Activated B cell treated with CpG ODN at 0.5 μM for 24 hours (primary cell): ENCODE measurements at regions not wholly inside any gene's neighbourhood (a gene's known extent, or its start where the extent isn't known, plus 50 kb on each side); places are given as distances from the start of the nearest gene placed in this dataset.

Experiments
- ATAC-seq: fragments of 200-7000 bp; cut with Tn5 transposase; one replicate; pipeline ENCODE4 v1.10.0; 2021; ENCODE audit warnings: low read depth, mild to moderate bottlenecking, moderate library complexity
- CTCF ChIA-PET: fragments of 350-600 bp; sonication (Branson Sonifier 250); formaldehyde crosslinking; loops from one replicate; lab custom pipeline; 2021; ENCODE audit warnings: antibody characterized with exemption; lab: Charles Lee
- POLR2A ChIA-PET: fragments of 350-600 bp; sonication (Branson Sonifier 250); formaldehyde crosslinking; loops from one replicate; lab custom pipeline; 2021; ENCODE audit warnings: antibody characterized with exemption; lab: Charles Lee
- DNase-seq: peaks from one replicate; pipeline ENCODE4 v3.0.0; 2022
- H3K27ac Mint-ChIP-seq: one replicate; pipeline ENCODE4 v1.8.0; 2020; ENCODE audit warnings: mixed read lengths
- H3K27me3 Mint-ChIP-seq: one replicate; pipeline ENCODE4 v1.8.0; 2021; ENCODE audit warnings: mixed read lengths
- H3K36me3 Mint-ChIP-seq: one replicate; pipeline ENCODE4 v1.8.0; 2021; ENCODE audit warnings: low read depth, mixed read lengths
- H3K4me1 Mint-ChIP-seq: one replicate; pipeline ENCODE4 v1.8.0; 2021; ENCODE audit warnings: mixed read lengths
- H3K4me3 Mint-ChIP-seq: one replicate; pipeline ENCODE4 v1.8.0; 2020; ENCODE audit warnings: mild to moderate bottlenecking, mixed read lengths
- H3K9me3 Mint-ChIP-seq: one replicate; pipeline ENCODE4 v1.8.0; 2020; ENCODE audit warnings: mixed read lengths
- CTCF ChIP-seq: fragments of 200-600 bp; IDR thresholded peaks from one replicate; pipeline ENCODE4 v1.8.0; 2022; ENCODE audit warnings: antibody characterized with exemption, mild to moderate bottlenecking
- intact Hi-C: fragments of 100-400 bp; cut with micrococcal nuclease; formaldehyde crosslinking; loops from one replicate; pipeline ENCODE4 v1.15.1; 2024

DNA sequence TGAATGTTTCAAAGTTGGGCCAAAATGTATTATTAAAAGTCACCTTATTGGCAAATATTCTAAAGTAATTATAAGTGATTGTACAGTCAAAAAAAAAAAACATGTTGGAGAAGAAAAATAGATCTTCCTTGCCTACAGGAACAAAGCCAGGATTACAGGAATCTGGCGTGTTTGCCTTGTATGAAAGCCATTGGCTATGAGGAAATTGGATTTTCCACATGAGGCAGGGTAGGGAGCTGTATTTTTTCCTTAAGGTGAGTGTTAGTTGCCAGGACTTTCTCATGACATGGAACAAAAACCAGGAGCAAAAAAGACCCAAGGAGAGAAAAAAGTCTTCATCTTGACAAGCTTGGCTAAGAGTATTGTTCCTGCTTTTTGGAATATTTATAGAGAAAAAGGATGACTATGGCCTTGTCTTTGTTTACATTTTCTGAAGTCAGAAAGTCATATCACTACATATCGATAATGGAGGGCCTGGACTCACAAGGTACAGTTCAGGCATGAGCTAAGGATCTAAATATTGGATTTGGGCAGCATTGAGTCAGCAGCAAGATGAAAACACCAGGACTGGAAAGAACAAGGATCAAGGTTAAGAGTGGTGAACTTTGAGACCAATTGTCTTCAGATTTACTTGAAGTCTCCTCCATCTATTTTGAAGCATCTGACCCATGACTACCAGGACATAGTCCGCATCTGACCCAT, 68.4 kb upstream of the FLRT2 start:
- ATAC-seq = no peak
- Mint-ChIP-seq H3K36me3 (no peaks in the 10 kb centered on the region), H3K9me3 (peaks cover 6% of the 10 kb centered on the region), H3K27ac (no peak overlapping the region), H3K27me3 (no peaks in the 10 kb centered on the region), H3K4me1 (no peaks in the 10 kb centered on the region), H3K4me3 (no peak overlapping the region)
- intact Hi-C loops = no loop called here
- no peak for DNase-seq
- POLR2A ChIA-PET = no interaction called here
- no peak for TF ChIP-seq CTCF
- CTCF ChIA-PET = no interaction called here

- POLR2A ChIA-PET = no interaction called here
- DNase-seq (no peak), ATAC-seq (no peak)
- no peaks in the 10 kb centered on the region for H3K36me3 Mint-ChIP-seq
- H3K27ac Mint-ChIP-seq = no peak overlapping the region
- H3K27me3 Mint-ChIP-seq = no peaks in the 10 kb centered on the region
- CTCF ChIA-PET = no interaction called here
- H3K4me3 Mint-ChIP-seq = no peak overlapping the region
- intact Hi-C loops = no loop called here
- peaks cover 3% of the 10 kb centered on the region for H3K9me3 Mint-ChIP-seq
- no peaks in the 10 kb centered on the region for H3K4me1 Mint-ChIP-seq
- TF ChIP-seq CTCF = no peak
Observed at GRCh38 chr14:85463512-85463911, 66.4 kb upstream of the FLRT2 start.

DNA sequence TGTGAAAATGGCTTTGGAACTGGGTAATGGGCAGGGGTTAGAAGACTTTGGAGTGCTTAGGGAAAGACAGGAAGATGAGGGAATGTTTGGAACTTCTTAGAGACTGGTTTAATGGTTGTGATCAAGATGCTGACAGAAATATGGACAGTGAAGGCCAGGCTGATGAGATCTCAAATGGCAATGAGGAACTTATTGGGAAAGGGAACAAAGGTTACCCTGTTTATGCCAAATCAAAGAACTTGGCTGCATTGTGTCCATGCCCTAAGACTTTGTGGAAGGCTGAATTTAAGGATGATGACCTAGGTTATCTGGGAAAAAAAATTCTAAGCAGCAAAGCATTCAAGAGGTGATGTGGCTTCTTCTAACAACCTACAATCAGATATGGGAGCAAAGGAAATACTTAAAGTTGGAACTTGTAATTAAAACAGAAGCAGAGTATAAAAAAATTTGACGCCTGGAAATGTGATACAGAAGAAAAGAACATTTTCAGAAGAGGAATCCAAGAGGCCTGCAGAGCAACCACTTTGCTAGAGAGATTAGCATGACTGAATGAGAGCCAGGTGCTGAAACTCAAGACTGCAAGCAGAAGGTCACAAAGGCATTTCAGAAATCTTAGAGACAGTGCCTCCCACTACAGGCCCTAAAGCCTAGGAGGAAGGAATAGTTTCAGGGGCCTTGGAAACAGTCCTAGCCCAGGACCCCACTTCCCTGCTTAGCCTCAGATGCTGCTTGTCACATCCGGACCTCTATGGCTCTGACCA, 65.6 kb upstream of the FLRT2 start:
- Mint-ChIP-seq H3K4me1 (no peaks in the 10 kb centered on the region), H3K27me3 (no peaks in the 10 kb centered on the region), H3K4me3 (no peak overlapping the region), H3K9me3 (peaks cover 3% of the 10 kb centered on the region), H3K36me3 (no peaks in the 10 kb centered on the region), H3K27ac (no peak overlapping the region)
- intact Hi-C loops = no loop called here
- no peak for ATAC-seq
- TF ChIP-seq CTCF = no peak
- no peak for DNase-seq
- ChIA-PET CTCF (no interaction called here), POLR2A (no interaction called here)

GRCh38 chr14:85466678-85467077, 63.3 kb upstream of the FLRT2 start:
- no peaks in the 10 kb centered on the region for H3K36me3 Mint-ChIP-seq

More at GRCh38 chr14:85466678-85467077, 63.3 kb upstream of the FLRT2 start:
- TF ChIP-seq CTCF = no peak
- Mint-ChIP-seq H3K27me3 (no peaks in the 10 kb centered on the region), H3K9me3 (peaks cover 3% of the 10 kb centered on the region), H3K27ac (no peak overlapping the region), H3K4me1 (no peaks in the 10 kb centered on the region), H3K4me3 (no peak overlapping the region)
- DNase-seq (no peak), ATAC-seq (no peak)
- POLR2A ChIA-PET = no interaction called here
- CTCF ChIA-PET = no interaction called here
- intact Hi-C loops = no loop called here
